Psoas muscle (tissue), 7 donors: ENCODE measurements at regions not wholly inside any gene's neighbourhood (a gene's known extent, or its start where the extent isn't known, plus 50 kb on each side); places are given as distances from the start of the nearest gene placed in this dataset.

Experiments
- ATAC-seq, 4 donors: fragments of 200-7000 bp; cut with Tn5 transposase; one replicate each; pipeline ENCODE4 v1.9.1; 2020; ENCODE audit warnings: moderate library complexity in 3 of 4, mild to moderate bottlenecking in 2 of 4
- DNase-seq, 2 donors: peaks; one replicate each; pipeline ENCODE4 v3.0.0-alpha.2; 2020
- H3K27ac ChIP-seq: fragments of 200-600 bp; one replicate; pipeline ENCODE4 v1.8.0; 2022
- H3K27me3 ChIP-seq, 3 donors: fragments of 200-600 bp in 1 of 3; one replicate each; pipeline versions ENCODE4 v1.6.1 to v1.8.0; 2013 to 2022; ENCODE audit warnings: low read length in 2 of 3, mild to moderate bottlenecking in 2 of 3, moderate library complexity in 1 of 3; ENCODE audit not compliant: insufficient read depth in 3 of 3
- H3K36me3 ChIP-seq, 2 donors: fragments of 200-600 bp in 1 of 2; one replicate each; pipeline versions ENCODE4 v1.6.1 to v1.8.0; 2013 to 2022; ENCODE audit warnings: low read depth in 1 of 2, mild to moderate bottlenecking in 1 of 2, moderate library complexity in 1 of 2; ENCODE audit not compliant: insufficient read depth in 1 of 2
- H3K4me1 ChIP-seq: fragments of 200-600 bp; one replicate; pipeline ENCODE4 v1.8.0; 2022
- H3K4me3 ChIP-seq: fragments of 200-600 bp; one replicate; pipeline ENCODE4 v1.8.0; 2022; ENCODE audit warnings: mild to moderate bottlenecking
- H3K9me3 ChIP-seq: fragments of 200-600 bp; one replicate; pipeline ENCODE4 v1.8.0; 2022
- CTCF ChIP-seq: fragments of 200-600 bp; IDR thresholded peaks from one replicate; pipeline ENCODE4 v1.8.0; 2022; ENCODE audit warnings: antibody characterized with exemption
- WGBS, 3 donors: extraction: QIAGEN DNeasy Blood & Tissue Kit; methylation state at CpG; one replicate each; pipeline versions ENCODE4 v1.1.6 to v1.1.7; 2013; 5-methylcytosine and 5-hydroxymethylcytosine counted together
- intact Hi-C, 2 donors: fragments of 100-400 bp; cut with DNase I; formaldehyde crosslinking; loops; one replicate each; pipeline versions ENCODE4 v1.11.0 to v1.14.2; 2022
- donor health status: healthy with polysubstance abuse.
- donor health status: DM: no; HTN: no; CAD: no; lungs with moderate emphysema.
- donor health status: Bipolar disorder and iron deficiency.
- donor health status: healthy.
- donor health status: DM: yes; HTN: yes; CAD: no.
- donor health status: DM: no; HTN: no; CAD: no.
- donor health status: DM: yes; HTN: yes; CAD: no.

GRCh38 chr19:31118287-31118955 lies 230.8 kb downstream of the TSHZ3 start:
- Histone ChIP-seq H3K36me3 (no peaks in the 10 kb centered on the region), H3K9me3 (no peaks in the 10 kb centered on the region), H3K27me3 (no peaks in the 10 kb centered on the region), H3K4me3 (no peak overlapping the region), H3K4me1 (no peaks in the 10 kb centered on the region), H3K27ac (no peak overlapping the region)
- DNase-seq (no peak), ATAC-seq (no peak)
- WGBS, 3 donors: 51 to 55% (median 51%) methylated on average over 15 of the region's 15 CpGs
- intact Hi-C loops: no loop called here
- no peak for TF ChIP-seq CTCF

GRCh38 chr19:31114585-31114984 lies 234.7 kb downstream of the TSHZ3 start:
- intact Hi-C loops: no loop called here
- H3K36me3 ChIP-seq: no peaks in the 10 kb centered on the region
- DNase-seq: no peak
- peaks cover 0 to 2% (median 0%) of the 10 kb centered on the region in 3 donors for H3K27me3 ChIP-seq
- H3K27ac ChIP-seq: no peak overlapping the region
- no peak for ATAC-seq
- H3K9me3 ChIP-seq: no peaks in the 10 kb centered on the region
- no peaks in the 10 kb centered on the region for H3K4me1 ChIP-seq
- TF ChIP-seq CTCF: no peak
- H3K4me3 ChIP-seq: no peak overlapping the region

GRCh38 chr19:31113293-31113692 lies 235.9 kb downstream of the TSHZ3 start:
- no peak overlapping the region for H3K4me3 ChIP-seq
- DNase-seq (no peak), ATAC-seq (no peak)
- H3K9me3 ChIP-seq: no peaks in the 10 kb centered on the region
- intact Hi-C loops: no loop called here
- no peak for TF ChIP-seq CTCF
- no peaks in the 10 kb centered on the region for H3K36me3 ChIP-seq
- whole genome bisulfite sequencing, 3 donors: 17 to 37% (median 30%) methylated on average over 1 of the region's 1 CpG
- peaks cover 0 to 2% (median 0%) of the 10 kb centered on the region in 3 donors for H3K27me3 ChIP-seq
- H3K4me1 ChIP-seq: no peaks in the 10 kb centered on the region
- H3K27ac ChIP-seq: no peak overlapping the region

GRCh38 chr19:31112158-31112557 lies 237.1 kb downstream of the TSHZ3 start:
- H3K4me3 ChIP-seq: no peak overlapping the region
- H3K27ac ChIP-seq: no peak overlapping the region
- no peaks in the 10 kb centered on the region for H3K9me3 ChIP-seq
- WGBS, 3 donors: 80 to 85% (median 81%) methylated on average over 9 of the region's 9 CpGs
- no peak for TF ChIP-seq CTCF
- DNase-seq: no peak
- H3K4me1 ChIP-seq: no peaks in the 10 kb centered on the region
- ATAC-seq: no peak
- intact Hi-C loops: no loop called here
- no peaks in the 10 kb centered on the region for H3K36me3 ChIP-seq
- H3K27me3 ChIP-seq: peaks cover 0 to 2% (median 0%) of the 10 kb centered on the region in 3 donors

GRCh38 chr19:31111741-31112140 lies 237.5 kb downstream of the TSHZ3 start:
- no peaks in the 10 kb centered on the region for H3K9me3 ChIP-seq
- peaks cover 0 to 2% (median 0%) of the 10 kb centered on the region in 3 donors for H3K27me3 ChIP-seq
- WGBS, 3 donors: 77 to 85% (median 83%) methylated on average over 3 of the region's 3 CpGs
- TF ChIP-seq CTCF: no peak
- H3K36me3 ChIP-seq: no peaks in the 10 kb centered on the region
- H3K27ac ChIP-seq: no peak overlapping the region
- no peaks in the 10 kb centered on the region for H3K4me1 ChIP-seq
- ATAC-seq (no peak), DNase-seq (no peak)
- H3K4me3 ChIP-seq: no peak overlapping the region
- intact Hi-C loops: no loop called here
